ENCODE measurements at regions not wholly inside any gene's neighbourhood (a gene's known extent, or its start where the extent isn't known, plus 50 kb on each side); places are given as distances from the start of the nearest gene placed in this dataset.

GRCh38 chr7:25901658-25902057, 250.3 kb upstream of the NFE2L3 start:
- TF ChIP-seq POLR2A (IDR thresholded peaks at IDR 0.05; ENCODE audit: low read depth) = no peak
- no peak for TF ChIP-seq CTCF (IDR thresholded peaks at IDR 0.05)
